NCI-H2107 (cell line): ENCODE measurements at regions not wholly inside any gene's neighbourhood (a gene's known extent, or its start where the extent isn't known, plus 50 kb on each side); places are given as distances from the start of the nearest gene placed in this dataset.

ENCODE experiments used
- DNase-seq: peaks from one replicate; lab custom pipeline; 2025; lab: John Stamatoyannopoulos, UW

- no peak for DNase-seq
These were observed 1730.3 kb upstream of the TENM3 start for GRCh38 chr4:180512801-180513475.

- no peak for DNase-seq
These were observed 1724.3 kb upstream of the TENM3 start for GRCh38 chr4:180518906-180519305.

GRCh38 chr4:180521181-180521580 lies 1722.0 kb upstream of the TENM3 start:
- DNase-seq = no peak

DNA sequence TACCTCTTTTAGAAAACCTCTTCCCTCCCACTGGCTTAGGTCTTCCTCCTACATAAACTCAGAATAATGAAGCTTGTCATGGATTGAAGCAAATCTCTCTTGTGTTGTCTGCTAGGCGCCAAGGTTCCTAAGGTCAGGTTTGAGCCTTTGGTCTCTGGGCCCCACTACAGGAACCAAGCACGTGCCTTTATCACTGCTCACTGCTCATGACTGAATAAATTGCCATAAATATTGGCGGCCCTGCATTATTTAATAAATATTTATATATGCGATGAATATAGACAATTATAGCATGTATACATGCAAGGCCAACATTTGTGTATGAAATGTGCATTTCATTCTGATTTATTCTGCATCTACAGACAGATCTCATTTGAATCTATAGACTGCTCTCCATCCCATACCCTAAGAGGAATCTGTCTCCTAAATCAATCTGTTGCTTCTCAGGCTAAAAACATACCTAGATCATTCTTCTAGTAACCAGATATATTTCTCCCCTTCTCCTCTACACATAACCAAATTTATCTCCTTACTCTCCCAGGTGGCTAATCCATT lies 1717.6 kb upstream of the TENM3 start:
- no peak for DNase-seq

- no peak for DNase-seq
These were observed 1715.2 kb upstream of the TENM3 start for GRCh38 chr4:180528003-180528402.

- no peak for DNase-seq
These were observed 1712.4 kb upstream of the TENM3 start for GRCh38 chr4:180530787-180531186.

- DNase-seq = no peak
These were observed 1710.5 kb upstream of the TENM3 start for GRCh38 chr4:180532691-180533090.

GRCh38 chr4:180538384-180539057 lies 1704.7 kb upstream of the TENM3 start:
- no peak for DNase-seq

GRCh38 chr4:180539284-180539683 lies 1703.9 kb upstream of the TENM3 start:
- DNase-seq = no peak

DNA sequence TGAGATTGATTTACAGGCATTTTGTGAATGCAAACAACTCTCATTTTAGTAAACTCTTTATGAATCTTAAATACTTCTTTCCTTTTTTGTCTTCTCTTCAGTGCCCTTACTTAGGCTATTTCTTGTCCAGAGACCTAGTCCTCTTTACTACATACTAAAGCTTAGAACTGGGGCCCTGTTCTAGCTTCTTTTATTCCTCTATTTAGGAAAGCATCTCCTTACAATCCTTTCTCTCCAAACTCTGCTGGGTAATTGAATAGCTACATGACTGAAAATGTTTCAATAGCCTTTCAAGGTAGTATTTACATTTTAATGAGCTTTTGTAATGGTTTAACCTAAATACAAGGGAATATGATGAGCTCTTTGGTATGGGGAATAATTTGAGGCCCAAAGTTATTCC lies 1701.5 kb upstream of the TENM3 start:
- no peak for DNase-seq

GRCh38 chr4:180542445-180543100 lies 1700.6 kb upstream of the TENM3 start:
- no peak for DNase-seq

DNA sequence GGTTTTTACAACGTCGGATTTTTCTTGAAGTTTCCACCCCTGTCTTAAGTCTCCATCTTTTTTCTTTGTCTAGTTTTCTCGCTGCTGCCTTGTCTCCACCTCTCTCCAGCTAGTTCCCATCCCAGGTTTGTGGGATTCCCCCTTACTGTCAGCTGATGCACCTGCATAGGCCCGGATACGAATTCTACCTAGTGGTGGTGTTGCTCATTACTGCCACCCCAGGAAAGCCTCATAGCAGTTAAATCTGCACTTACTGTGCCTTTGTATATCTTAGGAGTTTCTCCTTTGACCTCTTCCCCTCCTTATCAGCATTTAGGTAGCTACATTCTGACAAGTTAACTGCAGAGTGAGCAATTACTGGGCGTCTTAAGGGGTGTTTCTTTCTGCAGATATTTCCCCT lies 1693.1 kb upstream of the TENM3 start:
- DNase-seq = no peak

DNA sequence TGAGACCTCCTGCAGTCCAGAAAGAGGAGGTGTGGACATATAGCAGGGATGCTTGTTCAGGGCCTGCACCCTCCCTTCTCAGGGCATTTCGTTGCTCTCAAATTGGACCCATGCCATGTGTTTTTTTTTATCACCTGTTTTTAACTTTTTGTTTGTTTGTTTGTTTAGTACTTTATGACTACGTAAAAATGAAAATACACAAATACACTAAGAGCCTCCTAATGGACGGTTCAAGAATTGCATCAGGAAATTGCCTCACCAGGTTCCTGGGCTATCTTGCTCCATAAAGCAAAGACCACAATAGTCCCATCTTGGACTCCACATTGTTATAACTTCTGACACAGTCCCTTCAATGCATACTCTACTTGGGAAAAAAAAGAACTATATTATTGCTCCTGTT lies 1685.9 kb upstream of the TENM3 start:
- DNase-seq = no peak

- DNase-seq = no peak
These were observed 1685.3 kb upstream of the TENM3 start for GRCh38 chr4:180557950-180558349.

DNA sequence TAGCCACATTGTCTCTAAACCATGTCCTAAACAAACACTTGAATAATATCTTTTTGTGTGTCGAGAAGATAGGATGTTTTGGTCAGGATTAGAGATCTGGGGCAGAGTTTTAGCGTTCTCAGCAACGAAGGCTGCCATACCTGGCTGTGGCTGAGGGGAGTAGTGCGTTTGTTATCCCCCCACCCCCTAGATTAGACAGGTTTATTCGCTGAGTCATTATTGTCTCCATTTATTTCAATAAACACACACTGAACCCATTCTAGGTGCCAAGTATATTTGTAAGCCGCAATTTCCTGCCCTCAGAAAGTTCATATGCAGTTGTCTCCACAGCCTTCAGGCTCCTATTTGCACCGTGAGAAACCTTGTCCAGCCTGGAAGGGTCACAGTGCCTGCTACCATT lies 1684.8 kb upstream of the TENM3 start:
- no peak for DNase-seq

DNA sequence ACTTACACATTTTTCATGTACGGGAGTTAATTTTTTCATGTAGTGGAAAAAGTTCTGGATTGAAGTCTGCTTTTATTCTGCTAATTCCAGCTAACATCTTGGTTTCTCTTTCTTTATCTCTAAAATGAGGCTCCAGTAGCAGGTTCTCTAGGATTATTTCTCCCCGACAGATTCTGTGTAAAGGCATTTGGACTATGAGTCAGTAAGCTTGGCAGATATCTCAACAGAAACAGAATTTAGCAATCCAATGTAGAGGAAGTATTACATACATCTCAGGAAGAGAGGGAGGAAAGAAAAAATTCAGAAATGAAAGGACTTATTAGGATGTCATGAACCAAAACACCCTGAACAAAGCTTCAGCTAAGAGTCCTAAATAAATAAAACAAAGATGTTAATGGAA lies 1682.3 kb upstream of the TENM3 start:
- no peak for DNase-seq

GRCh38 chr4:180564026-180564425 lies 1679.2 kb upstream of the TENM3 start:
- no peak for DNase-seq

- DNase-seq = no peak
These were observed 1678.8 kb upstream of the TENM3 start for GRCh38 chr4:180564448-180564847.

DNA sequence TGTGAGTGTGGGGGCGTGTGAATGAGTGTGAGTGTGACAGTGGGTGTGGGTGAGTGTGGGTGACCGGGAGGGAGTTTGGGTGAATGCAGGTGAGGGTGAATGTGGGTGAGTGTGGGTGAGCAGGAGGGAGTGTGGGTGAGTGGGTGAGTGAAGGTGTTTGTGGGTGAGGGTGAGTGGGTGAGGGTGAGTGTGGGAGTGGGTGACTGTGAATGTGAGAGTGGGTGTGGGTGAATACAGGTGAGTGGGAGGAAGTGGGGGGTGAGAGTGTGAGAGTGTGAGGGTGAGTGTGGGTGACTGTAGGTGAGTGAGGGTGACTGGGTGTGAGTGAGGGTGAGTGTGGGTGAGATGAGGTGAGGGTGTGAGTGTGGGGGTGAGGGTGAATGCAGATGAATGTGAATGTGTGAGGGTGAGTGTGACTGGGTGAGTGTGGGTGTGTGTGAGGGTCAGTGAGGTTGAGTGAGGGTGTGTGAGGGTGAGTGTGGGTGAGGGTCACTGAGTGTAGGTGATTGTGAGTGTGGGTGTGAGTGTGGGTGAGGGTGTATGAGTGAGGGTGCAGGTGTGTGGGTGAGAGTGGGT lies 1677.3 kb upstream of the TENM3 start:
- no peak for DNase-seq

- DNase-seq = no peak
These were observed 1676.7 kb upstream of the TENM3 start for GRCh38 chr4:180566492-180566891.

- no peak for DNase-seq
These were observed 1676.1 kb upstream of the TENM3 start for GRCh38 chr4:180567080-180567479.

GRCh38 chr4:180571516-180572055 lies 1671.6 kb upstream of the TENM3 start:
- no peak for DNase-seq
